Right atrium auricular region (tissue), 2 donors: ENCODE measurements at regions not wholly inside any gene's neighbourhood (a gene's known extent, or its start where the extent isn't known, plus 50 kb on each side); places are given as distances from the start of the nearest gene placed in this dataset.

Experiments used
- DNase-seq: peaks from one replicate; pipeline ENCODE4 v3.0.0-alpha.2; 2019; ENCODE audit warnings: low spot score
- H3K27ac ChIP-seq, 2 donors: fragments of 200-600 bp; sonication (generic); 1 replicate in 1 of 2; 2 replicates in 1 of 2; pipeline ENCODE4 v1.5.1; 2016 to 2019
- H3K27me3 ChIP-seq, 2 donors: fragments of 200-600 bp; sonication (generic); one replicate each; pipeline versions ENCODE4 v1.5.1 to v1.6.0; 2017 to 2019
- H3K36me3 ChIP-seq: fragments of 200-600 bp; sonication (generic); one replicate; pipeline ENCODE4 v1.5.1; 2016
- H3K4me1 ChIP-seq, 2 donors: fragments of 200-600 bp; sonication (generic); one replicate each; pipeline versions ENCODE4 v1.5.1 to v1.6.0; 2017 to 2019
- H3K4me3 ChIP-seq, 2 donors: fragments of 200-600 bp; sonication (generic); 1 replicate in 1 of 2; 2 replicates in 1 of 2; pipeline ENCODE4 v1.5.1; 2017 to 2019; ENCODE audit warnings: mild to moderate bottlenecking in 1 of 2, moderate library complexity in 1 of 2
- H3K9me3 ChIP-seq, 2 donors: fragments of 200-600 bp; sonication (generic); one replicate each; pipeline ENCODE4 v1.5.1; 2019
- TF ChIP-seq, protein P1 (sequence below), 2 donors: fragments of 200-600 bp; sonication (generic); IDR thresholded peaks; one replicate each; pipeline ENCODE4 v1.5.1; 2019; ENCODE audit warnings: antibody characterized with exemption in 2 of 2

DNA sequence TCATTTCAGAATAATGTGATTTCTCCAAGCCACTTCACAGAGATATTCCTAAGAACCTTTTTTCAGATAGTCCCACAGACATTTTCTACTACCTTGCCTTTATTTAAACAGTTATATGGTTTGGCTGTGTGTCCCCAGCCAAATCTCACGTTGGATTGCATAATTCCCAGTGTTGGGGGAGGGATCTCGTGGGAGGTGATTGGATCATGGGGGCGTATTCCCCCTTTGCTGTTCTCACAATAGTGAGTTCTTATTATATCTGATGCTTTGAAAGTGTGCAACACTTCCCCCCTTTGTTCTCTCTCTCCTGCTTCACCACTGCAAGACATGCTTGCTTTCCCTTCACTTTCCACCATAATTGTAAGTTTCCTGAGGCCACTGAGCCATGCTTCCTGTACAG lies 93.6 kb upstream of the ZNF678 start:
- Histone ChIP-seq H3K27ac (no peak overlapping the region), H3K36me3 (no peaks in the 10 kb centered on the region), H3K4me1 (no peaks in the 10 kb centered on the region), H3K9me3 (no peaks in the 10 kb centered on the region), H3K4me3 (no peak overlapping the region), H3K27me3 (no peaks in the 10 kb centered on the region)
- DNase-seq: no peak
- TF ChIP-seq, protein P1, sequence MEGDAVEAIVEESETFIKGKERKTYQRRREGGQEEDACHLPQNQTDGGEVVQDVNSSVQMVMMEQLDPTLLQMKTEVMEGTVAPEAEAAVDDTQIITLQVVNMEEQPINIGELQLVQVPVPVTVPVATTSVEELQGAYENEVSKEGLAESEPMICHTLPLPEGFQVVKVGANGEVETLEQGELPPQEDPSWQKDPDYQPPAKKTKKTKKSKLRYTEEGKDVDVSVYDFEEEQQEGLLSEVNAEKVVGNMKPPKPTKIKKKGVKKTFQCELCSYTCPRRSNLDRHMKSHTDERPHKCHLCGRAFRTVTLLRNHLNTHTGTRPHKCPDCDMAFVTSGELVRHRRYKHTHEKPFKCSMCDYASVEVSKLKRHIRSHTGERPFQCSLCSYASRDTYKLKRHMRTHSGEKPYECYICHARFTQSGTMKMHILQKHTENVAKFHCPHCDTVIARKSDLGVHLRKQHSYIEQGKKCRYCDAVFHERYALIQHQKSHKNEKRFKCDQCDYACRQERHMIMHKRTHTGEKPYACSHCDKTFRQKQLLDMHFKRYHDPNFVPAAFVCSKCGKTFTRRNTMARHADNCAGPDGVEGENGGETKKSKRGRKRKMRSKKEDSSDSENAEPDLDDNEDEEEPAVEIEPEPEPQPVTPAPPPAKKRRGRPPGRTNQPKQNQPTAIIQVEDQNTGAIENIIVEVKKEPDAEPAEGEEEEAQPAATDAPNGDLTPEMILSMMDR (IDR thresholded peaks at IDR 0.05): no peak

DNA sequence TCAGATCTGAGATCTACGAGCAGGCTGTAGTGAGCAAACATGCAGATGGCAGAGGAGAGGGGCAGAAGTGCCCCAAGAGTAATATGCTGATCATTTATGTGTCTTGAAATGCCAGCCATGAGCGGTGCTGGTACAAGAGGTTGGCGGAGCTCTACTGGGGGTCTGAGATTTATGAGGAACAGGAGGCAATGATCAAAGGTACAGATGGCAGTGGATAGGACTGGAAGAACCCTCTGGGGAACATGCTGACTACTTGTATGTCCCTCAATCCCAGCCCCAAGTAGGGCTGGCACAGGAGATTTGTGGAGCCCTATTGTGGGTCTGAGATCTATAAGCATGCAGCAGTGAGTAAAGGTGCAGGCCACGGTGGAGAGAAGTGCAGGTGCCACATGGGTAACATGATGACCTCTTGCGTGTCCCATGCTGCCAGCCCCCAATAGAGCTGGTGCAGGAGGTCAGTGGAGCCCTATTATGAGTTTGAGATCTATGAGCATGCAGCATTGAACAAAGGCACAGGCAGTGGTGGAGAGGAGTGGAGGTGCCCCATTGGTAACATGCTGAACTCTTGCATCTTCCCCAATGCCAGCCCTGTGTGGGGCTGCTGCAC lies 97.2 kb upstream of the ZNF678 start:
- DNase-seq: no peak
- Histone ChIP-seq H3K27ac (no peak overlapping the region), H3K9me3 (no peaks in the 10 kb centered on the region), H3K4me1 (no peaks in the 10 kb centered on the region), H3K27me3 (no peaks in the 10 kb centered on the region), H3K4me3 (no peak overlapping the region), H3K36me3 (no peaks in the 10 kb centered on the region)
- TF ChIP-seq, protein P1 (IDR thresholded peaks at IDR 0.05): no peak

DNA sequence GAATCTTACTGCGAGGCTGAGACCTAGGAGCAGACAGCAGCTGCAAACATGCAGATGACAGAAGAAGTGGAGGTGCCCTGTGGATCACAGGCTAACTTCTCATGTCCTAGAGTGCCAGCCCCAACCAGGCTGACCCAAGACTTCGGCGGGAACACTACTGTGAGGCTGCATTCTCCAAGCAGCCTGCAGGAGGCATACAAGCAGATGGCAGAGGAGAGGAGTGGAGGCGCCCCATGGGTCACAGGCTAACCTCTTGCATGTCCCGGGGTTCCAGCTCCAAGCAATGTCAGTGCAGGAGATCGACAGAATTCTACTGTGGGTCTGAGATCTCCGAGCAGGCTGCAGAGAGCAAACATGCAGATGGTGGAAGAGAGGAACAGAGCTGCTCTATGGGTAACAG lies 98.1 kb upstream of the ZNF678 start:
- Histone ChIP-seq H3K4me3 (no peak overlapping the region), H3K27ac (no peak overlapping the region), H3K27me3 (no peaks in the 10 kb centered on the region), H3K9me3 (no peaks in the 10 kb centered on the region), H3K4me1 (no peaks in the 10 kb centered on the region), H3K36me3 (no peaks in the 10 kb centered on the region)
- no peak for DNase-seq
- TF ChIP-seq, protein P1 (IDR thresholded peaks at IDR 0.05): no peak

DNA sequence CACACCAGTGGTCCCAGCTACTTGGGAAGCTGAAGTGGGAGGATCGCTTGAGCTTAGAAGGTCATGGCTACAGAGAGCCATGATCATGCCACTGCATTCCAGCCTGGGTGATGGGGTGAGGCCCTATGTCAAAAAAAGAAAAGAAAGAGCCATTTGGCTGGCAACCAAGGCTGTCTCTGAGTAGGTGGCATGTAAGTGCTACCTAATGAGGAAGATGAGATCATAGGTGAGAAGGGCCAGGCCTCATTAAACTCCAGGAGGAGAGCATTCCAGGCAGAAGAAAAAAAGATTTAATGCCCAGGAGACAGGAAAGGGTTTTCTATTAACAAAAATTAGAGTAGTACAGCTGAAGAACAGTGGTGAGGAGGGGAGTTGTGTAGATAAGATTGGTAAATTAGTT lies 103.4 kb upstream of the ZNF678 start:
- Histone ChIP-seq H3K4me1 (no peaks in the 10 kb centered on the region), H3K36me3 (no peaks in the 10 kb centered on the region), H3K27ac (no peak overlapping the region), H3K9me3 (no peaks in the 10 kb centered on the region), H3K4me3 (no peak overlapping the region), H3K27me3 (no peaks in the 10 kb centered on the region)
- TF ChIP-seq, protein P1 (IDR thresholded peaks at IDR 0.05): no peak
- no peak for DNase-seq

DNA sequence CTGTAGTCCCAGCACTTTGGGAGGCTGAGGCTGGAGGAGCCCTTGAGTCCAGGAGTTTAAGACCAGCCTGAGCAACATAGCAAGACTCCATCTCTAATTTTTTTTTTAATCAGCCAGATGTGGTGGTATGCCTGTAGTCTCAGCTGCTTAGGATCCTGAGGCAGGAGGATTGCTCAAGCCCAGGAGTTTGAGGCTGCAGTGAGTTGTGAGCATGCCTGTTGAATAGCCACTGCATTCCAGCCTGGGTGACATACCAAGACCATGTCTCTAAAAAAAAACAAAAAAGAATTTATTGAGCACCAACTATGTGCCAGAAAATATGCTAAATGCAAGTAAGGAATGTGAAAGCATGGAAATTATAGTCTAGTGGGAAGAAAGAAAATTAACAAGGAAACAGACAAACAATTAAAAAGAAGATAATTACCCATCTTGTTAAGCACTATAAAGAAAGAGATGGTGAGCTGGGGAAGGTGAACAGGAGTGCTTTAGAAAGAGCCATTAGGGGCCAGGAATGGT lies 104.0 kb upstream of the ZNF678 start:
- no peak overlapping the region for H3K27ac ChIP-seq
- H3K4me1 ChIP-seq: no peaks in the 10 kb centered on the region
- no peaks in the 10 kb centered on the region for H3K27me3 ChIP-seq
- H3K4me3 ChIP-seq: no peak overlapping the region
- TF ChIP-seq, protein P1 (IDR thresholded peaks at IDR 0.05): no peak
- H3K9me3 ChIP-seq: no peaks in the 10 kb centered on the region
- no peak for DNase-seq
- no peaks in the 10 kb centered on the region for H3K36me3 ChIP-seq

DNA sequence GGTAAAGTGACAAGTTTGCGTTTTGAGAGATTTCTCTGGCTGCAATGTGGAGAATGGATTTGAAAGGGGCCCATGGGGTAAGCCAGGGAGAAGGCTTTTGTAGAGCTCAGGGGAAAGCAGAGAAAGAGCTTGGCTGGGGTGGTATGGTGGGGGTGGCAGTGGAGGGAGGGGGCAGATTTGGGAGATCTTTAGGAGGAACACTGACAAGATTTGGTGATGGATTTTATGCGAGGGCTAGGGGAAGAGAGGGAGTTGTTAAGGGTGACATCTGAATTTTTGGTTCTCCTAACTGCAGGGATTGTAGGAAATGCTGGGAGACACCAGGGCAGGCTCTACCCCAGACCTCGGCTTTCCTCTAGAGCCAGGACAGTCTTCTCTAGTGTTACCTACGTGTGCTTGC lies 108.7 kb upstream of the ZNF678 start:
- no peak for DNase-seq
- H3K9me3 ChIP-seq: no peaks in the 10 kb centered on the region

More for the DNA sequence above, 108.7 kb upstream of the ZNF678 start:
- H3K27ac ChIP-seq: no peak overlapping the region
- no peaks in the 10 kb centered on the region for H3K36me3 ChIP-seq
- no peaks in the 10 kb centered on the region for H3K4me1 ChIP-seq
- no peak overlapping the region for H3K4me3 ChIP-seq
- no peaks in the 10 kb centered on the region for H3K27me3 ChIP-seq
- TF ChIP-seq, protein P1 (IDR thresholded peaks at IDR 0.05): no peak
